ENCODE measurements at regions not wholly inside any gene's neighbourhood (a gene's known extent, or its start where the extent isn't known, plus 50 kb on each side); places are given as distances from the start of the nearest gene placed in this dataset.
"Not testable (repeated sequence)": the region's sequence is repeated elsewhere in the genome, so short reads cannot be mapped to it uniquely, and the experiment has no call there.

- no peak for DNase-seq
These were observed 100.8 kb upstream of the UGP2 start for GRCh38 chr2:63740943-63741342.

DNA sequence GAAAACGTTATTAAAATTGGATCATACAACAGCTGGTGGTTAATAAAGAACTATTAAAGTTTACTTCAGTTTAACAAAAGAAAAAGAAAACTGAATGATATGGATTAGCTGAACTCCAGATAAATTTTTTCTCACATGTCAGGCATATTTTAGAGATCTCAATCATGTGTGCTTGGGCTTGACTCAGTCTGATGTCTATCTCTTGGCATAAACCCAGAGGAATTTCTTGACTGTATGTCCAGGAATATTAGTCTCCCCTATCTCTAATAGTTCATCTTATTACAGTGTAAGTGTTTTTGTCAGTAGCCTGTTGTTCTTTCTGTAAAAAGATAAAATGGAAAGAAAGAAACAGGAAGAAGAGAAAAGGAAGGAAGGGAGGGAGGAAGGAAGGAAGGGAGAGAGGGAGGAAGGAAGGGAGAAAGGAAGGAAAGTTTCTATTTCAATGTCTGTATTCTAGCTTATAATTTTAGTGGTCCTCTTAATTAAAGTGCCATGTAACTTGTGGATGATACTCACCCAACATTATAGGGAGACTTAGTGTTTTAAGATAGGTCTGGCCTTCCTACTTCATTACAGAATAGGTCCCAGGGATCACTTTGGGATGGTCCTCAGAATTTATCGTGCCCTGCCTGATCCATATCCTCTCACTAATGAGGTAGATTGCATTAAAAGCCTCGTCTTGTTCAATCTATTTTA is 99.7 kb upstream of the UGP2 start:
- DNase-seq, result no peak

DNA sequence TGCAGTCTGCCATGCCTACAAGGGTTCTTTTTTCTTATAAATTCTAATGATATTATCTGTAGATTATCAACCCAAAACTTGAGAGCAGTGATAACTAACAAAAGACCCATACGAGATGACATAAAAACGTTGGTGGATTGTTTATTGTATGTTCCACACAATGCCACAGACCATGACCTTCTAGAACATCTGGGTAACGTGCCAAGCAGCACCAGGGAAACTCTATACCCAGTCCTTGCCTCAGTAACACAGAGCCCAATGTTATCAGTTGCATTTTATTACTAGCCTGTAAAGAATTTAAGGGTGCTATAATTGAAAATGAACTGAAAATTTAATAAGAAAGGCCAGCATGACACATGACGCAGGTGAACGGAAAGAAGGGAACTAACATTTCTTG is 99.1 kb upstream of the UGP2 start:
- no peak for DNase-seq

GRCh38 chr2:63743170-63743981 is 98.3 kb upstream of the UGP2 start:
- no peak for DNase-seq

- DNase-seq, result no peak
These were observed 97.4 kb upstream of the UGP2 start for GRCh38 chr2:63743982-63744966.

- DNase-seq, result not testable (repeated sequence)
These were observed 95.1 kb upstream of the UGP2 start for GRCh38 chr2:63746548-63746947.

DNA sequence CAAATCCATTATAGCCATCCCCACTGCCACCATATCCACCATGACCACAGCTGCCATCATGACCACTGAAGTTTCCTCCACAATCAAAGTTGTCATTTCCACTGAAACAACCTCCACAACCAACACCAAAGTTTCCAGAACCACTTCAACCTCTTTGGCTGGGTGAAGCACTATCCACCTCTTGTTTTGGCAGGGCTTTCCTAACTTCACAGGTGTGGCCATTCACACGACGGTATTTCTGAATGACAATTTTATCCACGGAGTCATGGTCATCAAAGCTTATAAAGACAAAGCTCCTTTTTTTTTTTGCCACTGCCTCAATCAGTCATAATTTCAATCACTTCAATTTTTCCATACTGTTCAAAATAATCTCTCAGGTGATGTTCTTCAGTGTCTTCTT is 89.8 kb upstream of the UGP2 start:
- DNase-seq, result no peak

DNA sequence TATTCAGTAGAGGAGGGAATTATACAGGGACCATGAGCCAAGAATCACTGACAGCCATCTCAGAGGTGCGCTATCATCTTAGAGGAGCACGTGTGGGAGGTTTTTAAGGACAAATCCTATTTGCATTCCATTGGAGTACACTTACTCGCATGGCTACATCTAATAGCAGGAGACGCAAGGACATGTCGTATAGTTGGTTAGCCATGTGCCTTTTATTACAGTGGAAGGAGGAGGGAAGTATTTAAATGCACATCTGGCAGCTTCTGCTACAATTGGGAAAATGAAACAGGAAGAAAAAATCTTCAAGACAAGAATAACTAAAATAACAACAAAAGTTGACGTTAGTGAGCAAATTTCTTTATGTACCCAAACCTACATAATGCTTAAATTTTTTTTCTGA is 86.5 kb upstream of the UGP2 start:
- no peak for DNase-seq

DNA sequence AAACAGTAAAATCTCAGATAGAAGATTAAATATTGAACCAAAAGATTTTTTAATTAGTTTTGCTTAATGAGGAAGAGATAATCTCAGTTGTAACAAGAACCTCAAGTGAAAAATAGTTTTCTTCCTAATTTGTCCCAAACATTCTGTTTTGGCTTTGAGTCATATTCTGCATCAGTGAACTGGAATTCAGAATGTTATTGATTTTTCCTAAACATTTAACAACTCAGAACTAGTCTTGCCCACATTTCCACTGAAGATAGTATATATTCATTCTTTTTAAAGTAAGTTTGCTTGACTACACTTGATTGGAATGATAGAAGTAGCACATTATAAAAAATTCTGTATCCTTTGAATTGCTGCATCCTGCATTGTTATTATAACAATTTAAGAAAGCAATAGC is 85.7 kb upstream of the UGP2 start:
- no peak for DNase-seq

GRCh38 chr2:63763391-63763941 is 78.2 kb upstream of the UGP2 start:
- no peak for DNase-seq

- no peak for DNase-seq
These were observed 77.1 kb upstream of the UGP2 start for GRCh38 chr2:63764630-63765029.

DNA sequence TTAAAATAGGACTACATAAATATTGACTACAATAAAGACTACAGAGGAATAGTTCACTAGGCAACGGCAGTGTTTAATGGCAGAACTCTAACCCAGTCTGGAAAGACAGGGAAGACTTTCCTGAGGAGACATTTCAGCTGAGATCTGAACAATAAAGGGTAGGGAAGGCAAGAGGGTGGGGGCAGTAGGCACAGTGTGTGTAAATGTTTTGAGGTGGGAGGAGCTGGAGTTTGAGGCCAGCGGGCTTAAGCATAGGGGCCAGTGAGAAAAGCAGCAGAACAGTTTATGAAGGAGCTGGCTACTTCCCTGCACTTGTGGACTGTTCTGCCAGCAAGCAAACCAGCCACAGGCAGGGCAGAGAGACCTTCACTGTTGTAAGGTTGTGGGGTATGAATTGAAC is 76.6 kb upstream of the UGP2 start:
- no peak for DNase-seq

DNA sequence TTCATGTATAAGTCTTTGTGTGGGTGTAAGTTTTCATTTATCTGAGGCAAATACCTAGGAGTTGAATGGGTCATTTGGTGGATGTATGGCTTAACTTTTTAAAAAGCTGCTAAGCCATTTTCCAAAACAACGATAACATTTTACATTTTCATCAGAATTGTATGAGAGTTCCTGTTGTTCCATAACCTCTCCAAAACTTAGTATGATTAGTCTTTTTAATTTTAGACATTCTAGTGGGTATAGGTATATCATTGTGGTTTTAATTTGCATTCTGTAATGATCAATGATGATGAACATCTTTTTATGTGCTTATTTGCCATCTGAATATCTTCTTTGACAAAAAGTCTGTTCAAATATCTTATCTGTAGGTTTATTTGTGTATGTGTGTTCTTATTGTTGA is 74.4 kb upstream of the UGP2 start:
- DNase-seq, result no peak

DNA sequence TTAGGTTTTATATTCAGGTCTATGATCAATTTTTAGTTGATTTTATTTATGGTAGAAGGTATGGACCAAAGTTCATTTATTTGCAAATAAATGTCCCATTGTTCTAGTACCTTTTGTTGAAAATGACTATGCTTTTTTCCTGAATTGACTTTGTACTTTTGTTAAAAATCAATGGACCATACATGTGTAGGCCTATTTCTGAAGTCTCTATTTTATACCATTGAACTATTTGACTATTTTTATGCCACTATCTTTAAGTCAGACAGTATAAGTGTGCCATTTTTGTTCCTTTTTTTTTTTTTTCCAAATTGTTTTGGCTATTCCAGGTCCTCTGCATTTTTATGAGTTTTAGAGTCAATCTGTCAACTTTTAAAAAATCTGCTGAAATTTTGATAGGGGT is 73.6 kb upstream of the UGP2 start:
- DNase-seq, result no peak

DNA sequence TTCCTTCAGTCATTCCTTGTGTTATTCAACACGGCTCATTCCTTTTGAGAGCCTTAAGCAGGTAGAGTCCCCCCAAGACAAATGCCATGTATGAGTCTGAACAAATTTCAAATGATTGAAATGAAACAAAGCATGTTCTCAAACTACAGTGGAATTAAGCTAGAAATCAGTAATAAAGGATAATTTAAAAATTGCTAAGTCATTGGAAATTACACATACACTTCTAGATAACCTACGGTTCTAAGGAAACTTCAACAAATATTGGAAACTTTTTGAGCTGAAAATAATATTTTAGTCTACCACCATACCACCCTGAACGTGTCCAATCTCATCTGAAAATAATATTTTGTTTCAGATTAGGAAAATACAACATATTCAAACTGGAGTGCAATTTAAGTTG is 71.8 kb upstream of the UGP2 start:
- DNase-seq, result no peak

DNA sequence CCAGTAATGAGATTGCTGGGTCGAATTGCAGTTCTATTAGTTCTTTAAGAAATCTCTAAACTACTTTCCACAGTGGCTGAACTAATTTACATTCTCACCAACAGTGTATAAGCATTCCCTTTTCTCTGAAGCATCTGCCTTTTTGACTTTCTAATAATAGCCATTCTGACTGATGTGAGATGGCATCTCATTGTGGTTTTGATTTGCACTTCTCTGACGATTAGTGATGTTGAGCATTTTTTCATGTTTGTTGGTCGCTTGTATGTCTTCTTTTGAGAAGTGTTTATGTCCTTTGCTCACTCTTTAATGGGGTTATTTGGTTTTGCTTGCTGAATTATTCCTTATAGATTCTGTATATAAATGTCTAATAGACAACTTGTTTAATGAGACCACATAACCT is 69.6 kb upstream of the UGP2 start:
- no peak for DNase-seq

GRCh38 chr2:63775191-63775590 is 66.5 kb upstream of the UGP2 start:
- no peak for DNase-seq

DNA sequence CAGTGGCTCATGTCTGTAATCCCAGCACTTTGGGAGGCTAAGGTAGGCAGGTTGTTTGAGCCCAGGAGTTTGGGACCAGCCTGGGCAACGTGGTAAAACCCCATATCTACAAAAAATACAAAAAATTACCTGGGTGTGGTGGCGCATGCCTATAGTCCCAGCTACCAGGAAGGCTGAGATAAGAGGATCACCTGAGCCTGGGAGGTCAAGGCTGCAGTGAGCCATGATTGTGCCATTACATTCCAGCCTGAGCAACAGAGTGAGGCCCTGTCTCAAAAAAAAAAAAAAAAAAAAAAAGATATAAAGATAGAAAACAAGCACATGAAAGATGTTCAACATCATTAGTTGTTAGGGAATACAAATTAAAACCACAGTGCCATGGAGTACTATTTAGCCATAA is 65.3 kb upstream of the UGP2 start:
- DNase-seq, result no peak

GRCh38 chr2:63777816-63778215 is 63.9 kb upstream of the UGP2 start:
- no peak for DNase-seq

- DNase-seq, result no peak
These were observed 63.3 kb upstream of the UGP2 start for GRCh38 chr2:63778391-63778790.

DNA sequence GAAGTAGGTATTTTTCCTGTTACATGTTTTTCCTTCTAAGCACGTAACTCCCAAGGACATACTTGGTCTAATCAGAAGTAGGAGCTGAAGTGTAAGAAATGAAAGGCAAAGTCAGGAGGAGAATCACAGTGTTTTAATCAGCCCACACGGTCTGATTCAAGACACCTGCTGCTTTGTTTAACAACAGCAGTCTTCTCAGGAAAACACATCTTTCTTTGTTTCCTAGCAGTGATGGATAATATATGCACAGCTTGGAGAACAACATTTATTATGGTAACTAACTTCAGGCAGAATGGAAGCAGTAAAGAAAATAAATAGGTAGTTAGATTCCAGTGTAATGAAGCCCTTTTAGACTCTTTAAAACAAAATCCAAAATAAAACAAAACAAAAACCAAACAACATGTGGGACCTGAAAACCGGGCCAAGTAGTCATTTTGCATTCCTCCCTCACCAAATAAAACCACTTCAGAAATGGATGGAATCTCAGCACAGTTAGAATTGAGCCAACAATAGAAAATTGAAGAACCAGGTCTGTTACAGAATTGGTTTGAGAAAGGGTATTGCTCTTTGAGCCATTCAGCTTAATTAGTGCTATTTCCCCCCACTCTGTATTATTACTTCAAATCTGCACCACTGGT is 61.1 kb upstream of the UGP2 start:
- DNase-seq, result no peak

GRCh38 chr2:63784461-63784860 is 57.2 kb upstream of the UGP2 start:
- no peak for DNase-seq

- DNase-seq, result no peak
These were observed 56.6 kb upstream of the UGP2 start for GRCh38 chr2:63785096-63785495.

Data from activated CD4-positive, alpha-beta T cell treated with anti-CD3 and anti-CD28 coated beads, Interleukin-10, Interleukin-2, amounts not matched to agents 100 ng/mL and 50 ng/mL, durations not matched to agents 16 hours and 8 hours (primary cell).